Neural crest cell (in vitro differentiated cells): ENCODE measurements at regions not wholly inside any gene's neighbourhood (a gene's known extent, or its start where the extent isn't known, plus 50 kb on each side); places are given as distances from the start of the nearest gene placed in this dataset.
A peak's percentile ranks its signal among the peaks of the same experiment; 100 is the strongest.

Experiments
- DNase-seq: peaks from one replicate; pipeline ENCODE4 v3.0.0; 2021; ENCODE audit warnings: low read depth, mixed read lengths, low spot score
- H3K27ac Mint-ChIP-seq: one replicate; pipeline ENCODE4 v1.8.0; 2021; ENCODE audit warnings: mild to moderate bottlenecking, mixed read lengths; ENCODE audit not compliant: unreplicated experiment
- H3K27me3 Mint-ChIP-seq: 2 replicates; pipeline ENCODE4 v1.8.0; 2021; ENCODE audit warnings: low read depth, mild to moderate bottlenecking, mixed read lengths
- H3K36me3 Mint-ChIP-seq: 2 replicates; pipeline ENCODE4 v1.8.0; 2021; ENCODE audit warnings: low read depth, mild to moderate bottlenecking, mixed read lengths
- H3K4me1 Mint-ChIP-seq: 2 replicates; pipeline ENCODE4 v1.8.0; 2021; ENCODE audit warnings: mixed read lengths
- H3K4me3 Mint-ChIP-seq: one replicate; pipeline ENCODE4 v1.8.0; 2021; ENCODE audit warnings: mild to moderate bottlenecking, mixed read lengths
- H3K9me3 Mint-ChIP-seq: 2 replicates; pipeline ENCODE4 v1.8.0; 2021; ENCODE audit warnings: mixed read lengths
- CTCF ChIP-seq: fragments of 200-600 bp; sonication (generic); conservative IDR thresholded peaks from 2 replicates; pipeline ENCODE4 v1.5.0; 2021; ENCODE audit warnings: antibody characterized with exemption, mild to moderate bottlenecking

- H3K9me3 Mint-ChIP-seq: no peaks in the 10 kb centered on the region
- TF ChIP-seq CTCF: no peak
- DNase-seq: no peak
- no peaks in the 10 kb centered on the region for H3K27me3 Mint-ChIP-seq
- H3K27ac Mint-ChIP-seq: no peak overlapping the region
- peaks cover 15% of the 10 kb centered on the region for H3K4me1 Mint-ChIP-seq
- H3K4me3 Mint-ChIP-seq: no peak overlapping the region
- H3K36me3 Mint-ChIP-seq: no peaks in the 10 kb centered on the region
Observed at GRCh38 chr17:72024457-72024856, 96.4 kb upstream of the SOX9 start.

- H3K27me3 Mint-ChIP-seq: no peaks in the 10 kb centered on the region
- H3K4me3 Mint-ChIP-seq: no peak overlapping the region
- H3K4me1 Mint-ChIP-seq: peaks cover 22% of the 10 kb centered on the region
- no peak for TF ChIP-seq CTCF
- DNase-seq: no peak
- H3K9me3 Mint-ChIP-seq: no peaks in the 10 kb centered on the region
- no peaks in the 10 kb centered on the region for H3K36me3 Mint-ChIP-seq
- no peak overlapping the region for H3K27ac Mint-ChIP-seq
Observed at GRCh38 chr17:72025113-72025512, 95.7 kb upstream of the SOX9 start.

- Mint-ChIP-seq H3K9me3 (no peaks in the 10 kb centered on the region), H3K4me3 (peak overlapping the region; percentile 86), H3K27me3 (no peaks in the 10 kb centered on the region), H3K4me1 (peaks cover 67% of the 10 kb centered on the region), H3K27ac (peak overlapping the region; percentile 95), H3K36me3 (no peaks in the 10 kb centered on the region)
- TF ChIP-seq CTCF: peak; percentile 63
- peak; percentile 50 for DNase-seq
Observed at GRCh38 chr17:72030067-72030899, 90.5 kb upstream of the SOX9 start.

- H3K4me3 Mint-ChIP-seq: peak overlapping the region; percentile 86
Observed at GRCh38 chr17:72031219-72031884, 89.5 kb upstream of the SOX9 start.

GRCh38 chr17:72033334-72033733 lies 87.5 kb upstream of the SOX9 start:
- H3K27ac Mint-ChIP-seq: no peak overlapping the region
- H3K4me3 Mint-ChIP-seq: no peak overlapping the region
- DNase-seq: no peak
- H3K27me3 Mint-ChIP-seq: no peaks in the 10 kb centered on the region
- TF ChIP-seq CTCF: no peak
- peaks cover 61% of the 10 kb centered on the region for H3K4me1 Mint-ChIP-seq
- H3K36me3 Mint-ChIP-seq: no peaks in the 10 kb centered on the region
- H3K9me3 Mint-ChIP-seq: peaks cover 5% of the 10 kb centered on the region

More at GRCh38 chr17:72031219-72031884, 89.5 kb upstream of the SOX9 start:
- H3K36me3 Mint-ChIP-seq: no peaks in the 10 kb centered on the region
- peaks cover 70% of the 10 kb centered on the region for H3K4me1 Mint-ChIP-seq
- DNase-seq: no peak
- peak overlapping the region; percentile 91 for H3K27ac Mint-ChIP-seq
- H3K27me3 Mint-ChIP-seq: no peaks in the 10 kb centered on the region
- no peak for TF ChIP-seq CTCF
- peaks cover 4% of the 10 kb centered on the region for H3K9me3 Mint-ChIP-seq
